ENCODE measurements at regions not wholly inside any gene's neighbourhood (a gene's known extent, or its start where the extent isn't known, plus 50 kb on each side); places are given as distances from the start of the nearest gene placed in this dataset.

GRCh38 chr11:130787973-130788570, 128.2 kb downstream of the SNX19 start:
- H3K4me2 ChIP-seq (ENCODE audit: insufficient read depth, insufficient read length, low read length) = no peak overlapping the region
- H3K9me3 ChIP-seq (ENCODE audit: control insufficient read depth, low read depth, low read length) = no peaks in the 10 kb centered on the region
- Mint-ChIP-seq H3K4me3 (no peak overlapping the region), H3K36me3 (ENCODE audit: insufficient read depth in 1 of 3, low read depth in 3 of 3) (peaks cover 0 to 7% (median 4%) of the 10 kb centered on the region in 3 experiments; a peak in 2 of 7 replicates), H3K27me3 (ENCODE audit: low read depth) (peaks cover 1% of the 10 kb centered on the region; the same call in 1 of the 2 replicates), H3K9me3 (peaks cover 9% of the 10 kb centered on the region in 2 experiments; a peak in 4 of 5 replicates), H3K4me1 (peaks cover 9 to 11% of the 10 kb centered on the region in 2 experiments), H3K27ac (no peak overlapping the region)
- H2AFZ ChIP-seq (ENCODE audit: low read length) = no peak overlapping the region
- H3K27ac ChIP-seq (ENCODE audit: insufficient read length, low read depth, low read length) = no peak overlapping the region
- H3K14ac ChIP-seq (ENCODE audit: insufficient read depth, low read length) = no peak overlapping the region
- H3K79me2 ChIP-seq (ENCODE audit: insufficient read depth, low read length) = no peaks in the 10 kb centered on the region
- WGBS (ENCODE audit: extremely low coverage, insufficient read length, low lambda C conversion rate) = no CpG with 5 or more reads among the region's 1 CpG
- no peak overlapping the region for H3K56ac ChIP-seq (ENCODE audit: insufficient read length, low read depth, low read length)
- H2BK120ac ChIP-seq (ENCODE audit: low read depth, low read length, poor library complexity, severe bottlenecking) = no peak overlapping the region
- H3K79me1 ChIP-seq (ENCODE audit: insufficient read depth, low read depth, low read length, poor library complexity, severe bottlenecking) = no peaks in the 10 kb centered on the region
- H3K18ac ChIP-seq (ENCODE audit: insufficient read length, low read depth, low read length) = no peak overlapping the region
- no peak overlapping the region for H3K9ac ChIP-seq (ENCODE audit: extremely low read depth, insufficient read length, low read length)
- H3K23ac ChIP-seq (ENCODE audit: insufficient read length, low read depth, low read length) = no peak overlapping the region
- H4K20me1 ChIP-seq (ENCODE audit: control insufficient read depth, insufficient read depth, insufficient read length) = no peaks in the 10 kb centered on the region
- no peak for TF ChIP-seq CTCF (conservative IDR thresholded peaks at IDR 0.05)
- no peak overlapping the region for H3K4ac ChIP-seq (ENCODE audit: low read depth, low read length)
- H2AK5ac ChIP-seq (ENCODE audit: insufficient read length, low read length) = no peak overlapping the region
- H2BK12ac ChIP-seq (ENCODE audit: insufficient read length, low read depth, low read length) = no peak overlapping the region
- no peaks in the 10 kb centered on the region for H3K4me1 ChIP-seq (ENCODE audit: insufficient read depth, low read length)
- H3K23me2 ChIP-seq (ENCODE audit: insufficient read length, low read depth, low read length, poor library complexity, severe bottlenecking) = no peaks in the 10 kb centered on the region
- H4K91ac ChIP-seq (ENCODE audit: insufficient read length, low read depth, low read length) = no peak overlapping the region
- no peak overlapping the region for H4K5ac ChIP-seq (ENCODE audit: insufficient read length, low read depth, low read length)
- H3K27me3 ChIP-seq (ENCODE audit: insufficient read depth, low read length) = no peaks in the 10 kb centered on the region
- no peak overlapping the region for H3T11ph ChIP-seq (ENCODE audit: low read length)
- no peak overlapping the region for H4K8ac ChIP-seq (replicated peaks; ENCODE audit: insufficient read length, low read depth, low read length)
- H2BK20ac ChIP-seq (ENCODE audit: low read depth, low read length, poor library complexity, severe bottlenecking) = no peak overlapping the region
- no peak overlapping the region for H2BK15ac ChIP-seq (ENCODE audit: low read depth, low read length)
- DNase-seq = no peak
- no peak overlapping the region for H2BK5ac ChIP-seq (ENCODE audit: insufficient read length, low read length)

All from H9 (cell line).